Suprapubic skin (tissue), 4 donors: ENCODE measurements at regions not wholly inside any gene's neighbourhood (a gene's known extent, or its start where the extent isn't known, plus 50 kb on each side); places are given as distances from the start of the nearest gene placed in this dataset.
A peak's percentile ranks its signal among the peaks of the same experiment; 100 is the strongest.
"Not testable (repeated sequence)": the region's sequence is repeated elsewhere in the genome, so short reads cannot be mapped to it uniquely, and the experiment has no call there.

Experiments used
- DNase-seq, 2 donors: peaks; one replicate each; pipeline ENCODE4 v3.0.0-alpha.2; 2019; ENCODE audit warnings: low spot score in 2 of 2
- H3K27ac ChIP-seq: fragments of 200-600 bp; sonication (generic); one replicate; pipeline ENCODE4 v1.5.1; 2019
- H3K27me3 ChIP-seq: fragments of 200-600 bp; sonication (generic); one replicate; pipeline ENCODE4 v1.5.1; 2019
- H3K36me3 ChIP-seq: fragments of 200-600 bp; sonication (generic); one replicate; pipeline ENCODE4 v1.5.1; 2019
- H3K4me1 ChIP-seq: fragments of 200-600 bp; sonication (generic); one replicate; pipeline ENCODE4 v1.5.1; 2019
- H3K4me3 ChIP-seq: fragments of 200-600 bp; sonication (generic); one replicate; pipeline ENCODE4 v1.5.1; 2019; ENCODE audit warnings: mild to moderate bottlenecking
- H3K9me3 ChIP-seq: fragments of 200-600 bp; sonication (generic); one replicate; pipeline ENCODE4 v1.5.1; 2019
- CTCF ChIP-seq, 2 donors: fragments of 200-600 bp in 1 of 2; fragments of 450-650 bp in 1 of 2; sonication (generic) in 1 of 2; IDR thresholded peaks; one replicate each; pipeline ENCODE4 v1.5.1; 2016 to 2019; ENCODE audit warnings: antibody characterized with exemption in 2 of 2, mild to moderate bottlenecking in 1 of 2, moderate library complexity in 1 of 2
- EP300 ChIP-seq: sonication (generic); formaldehyde crosslinking; IDR thresholded peaks from one replicate; pipeline ENCODE4 v1.6.1; 2017; ENCODE audit warnings: antibody characterized with exemption
- POLR2A ChIP-seq, 2 donors: fragments of 450-650 bp; IDR thresholded peaks; one replicate each; pipeline ENCODE4 v1.6.1; 2017; ENCODE audit warnings: antibody characterized with exemption in 2 of 2, mild to moderate bottlenecking in 2 of 2, moderate library complexity in 2 of 2
- POLR2AphosphoS5 ChIP-seq, 3 donors: sonication (generic); formaldehyde crosslinking; IDR thresholded peaks; one replicate each; pipeline ENCODE4 v1.6.1; 2017; ENCODE audit warnings: antibody characterized with exemption in 3 of 3
- WGBS: methylation state at CpG from one replicate; pipeline ENCODE4 v1.1.5; 2018; 5-methylcytosine and 5-hydroxymethylcytosine counted together

- Histone ChIP-seq H3K9me3 (no peaks in the 10 kb centered on the region), H3K27ac (no peak overlapping the region), H3K36me3 (no peaks in the 10 kb centered on the region), H3K4me3 (no peak overlapping the region), H3K4me1 (peaks cover 5% of the 10 kb centered on the region), H3K27me3 (no peaks in the 10 kb centered on the region)
- no peak for DNase-seq
- TF ChIP-seq POLR2AphosphoS5 (IDR thresholded peaks at IDR 0.05) (no peak), EP300 (no peak), POLR2A (IDR thresholded peaks at IDR 0.05) (no peak), CTCF (IDR thresholded peaks at IDR 0.05) (no peak)
Observed at GRCh38 chr7:112926018-112926417, 135.8 kb upstream of the TMEM168 start.

GRCh38 chr7:112922546-112922945 lies 132.4 kb upstream of the TMEM168 start:
- not testable (repeated sequence) for H3K27ac ChIP-seq, H3K27me3 ChIP-seq, H3K4me3 ChIP-seq, H3K9me3 ChIP-seq, H3K4me1 ChIP-seq, H3K36me3 ChIP-seq
- peak in 1 of 2 donors; percentile 50 for DNase-seq
- WGBS: 97% methylated on average over 7 of the region's 25 CpGs

DNA sequence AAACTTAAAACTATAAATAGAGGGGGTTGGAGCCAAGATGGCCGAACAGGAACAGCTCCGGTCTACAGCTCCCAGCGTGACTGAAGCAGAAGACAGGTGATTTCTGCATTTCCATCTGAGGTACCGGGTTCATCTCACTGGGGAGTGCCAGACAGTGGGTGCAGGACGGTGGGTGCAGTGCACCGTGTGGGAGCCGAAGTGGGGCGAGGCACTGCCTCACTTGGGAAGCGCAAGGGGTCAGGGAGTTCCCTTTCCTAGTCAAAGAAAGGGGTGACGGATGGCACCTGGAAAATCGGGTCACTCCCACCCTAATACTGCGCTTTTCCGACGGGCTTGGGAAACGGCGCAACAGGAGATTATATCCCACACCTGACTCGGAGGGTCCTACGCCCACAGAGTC lies 126.2 kb upstream of the TMEM168 start:
- not testable (repeated sequence) for H3K27ac ChIP-seq, H3K27me3 ChIP-seq, H3K4me1 ChIP-seq, H3K9me3 ChIP-seq, H3K4me3 ChIP-seq, DNase-seq, H3K36me3 ChIP-seq
- 93% methylated on average over 16 of the region's 18 CpGs for WGBS

- no peaks in the 10 kb centered on the region for H3K27me3 ChIP-seq
- peaks cover 10% of the 10 kb centered on the region for H3K36me3 ChIP-seq
- H3K4me1 ChIP-seq: no peaks in the 10 kb centered on the region
- peaks cover 4% of the 10 kb centered on the region for H3K9me3 ChIP-seq
- no peak for TF ChIP-seq POLR2A (IDR thresholded peaks at IDR 0.05)
- TF ChIP-seq CTCF (IDR thresholded peaks at IDR 0.05): no peak
- TF ChIP-seq EP300: no peak
- TF ChIP-seq POLR2AphosphoS5 (IDR thresholded peaks at IDR 0.05): no peak
- WGBS: 78% methylated on average over 2 of the region's 2 CpGs
- DNase-seq: no peak
- no peak overlapping the region for H3K27ac ChIP-seq
- H3K4me3 ChIP-seq: no peak overlapping the region
Observed at GRCh38 chr7:112908086-112908485, 117.9 kb upstream of the TMEM168 start.

- H3K27me3 ChIP-seq: no peaks in the 10 kb centered on the region
- H3K27ac ChIP-seq: no peak overlapping the region
- H3K4me3 ChIP-seq: no peak overlapping the region
- no peak for TF ChIP-seq EP300
- no peak for TF ChIP-seq POLR2AphosphoS5 (IDR thresholded peaks at IDR 0.05)
- H3K36me3 ChIP-seq: peaks cover 10% of the 10 kb centered on the region
- H3K9me3 ChIP-seq: peaks cover 4% of the 10 kb centered on the region
- H3K4me1 ChIP-seq: no peaks in the 10 kb centered on the region
- WGBS: 98% methylated on average over 1 of the region's 1 CpG
- DNase-seq: no peak
Observed at GRCh38 chr7:112907658-112908057, 117.5 kb upstream of the TMEM168 start.

DNA sequence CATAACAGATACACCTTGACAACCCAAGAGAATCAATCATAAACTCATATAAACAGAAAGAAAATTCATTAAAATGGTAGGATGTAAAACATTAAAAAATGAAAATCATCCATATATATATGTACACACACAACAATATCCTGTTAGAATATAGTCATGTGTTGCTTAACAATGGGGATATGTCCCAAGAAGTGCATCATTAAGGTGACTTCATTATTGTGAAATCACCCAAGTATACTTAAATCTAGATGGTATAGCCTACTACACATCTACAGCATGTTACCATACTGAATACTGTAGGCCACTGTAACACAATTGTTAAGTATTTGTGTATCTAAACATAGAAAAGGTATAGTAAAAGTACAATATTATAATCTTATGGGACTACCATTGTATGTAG lies 115.8 kb upstream of the TMEM168 start:
- DNase-seq: no peak
- no peaks in the 10 kb centered on the region for H3K4me1 ChIP-seq
- no peak overlapping the region for H3K27ac ChIP-seq
- no peaks in the 10 kb centered on the region for H3K27me3 ChIP-seq
- no peak for TF ChIP-seq EP300
- TF ChIP-seq POLR2A (IDR thresholded peaks at IDR 0.05): no peak
- TF ChIP-seq POLR2AphosphoS5 (IDR thresholded peaks at IDR 0.05): no peak
- TF ChIP-seq CTCF (IDR thresholded peaks at IDR 0.05): no peak
- peaks cover 4% of the 10 kb centered on the region for H3K9me3 ChIP-seq
- no peak overlapping the region for H3K4me3 ChIP-seq
- H3K36me3 ChIP-seq: peaks cover 5% of the 10 kb centered on the region

DNA sequence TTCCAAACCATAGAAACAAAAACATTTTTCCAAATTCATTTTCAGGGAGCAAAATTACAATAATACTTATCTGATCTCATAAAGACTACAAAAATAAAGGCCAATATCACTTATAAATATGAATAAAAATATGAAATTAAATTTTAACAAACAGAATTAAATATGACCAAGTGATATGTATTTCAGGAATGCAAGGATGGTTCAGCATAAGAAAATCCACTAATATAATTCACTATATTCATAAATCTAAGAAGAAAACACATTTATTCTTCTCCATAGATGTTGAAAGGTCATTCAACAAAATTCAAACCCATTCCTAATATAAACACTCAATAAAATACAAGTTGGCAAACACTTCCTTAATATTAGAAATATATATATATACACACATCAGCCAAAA lies 115.2 kb upstream of the TMEM168 start:
- Histone ChIP-seq H3K27me3 (no peaks in the 10 kb centered on the region), H3K4me3 (no peak overlapping the region), H3K36me3 (peaks cover 5% of the 10 kb centered on the region), H3K27ac (no peak overlapping the region), H3K9me3 (peaks cover 4% of the 10 kb centered on the region), H3K4me1 (no peaks in the 10 kb centered on the region)
- no peak for DNase-seq
- TF ChIP-seq POLR2A (IDR thresholded peaks at IDR 0.05): no peak
- TF ChIP-seq EP300: no peak
- TF ChIP-seq CTCF (IDR thresholded peaks at IDR 0.05): no peak
- no peak for TF ChIP-seq POLR2AphosphoS5 (IDR thresholded peaks at IDR 0.05)
